ENCODE measurements at regions not wholly inside any gene's neighbourhood (a gene's known extent, or its start where the extent isn't known, plus 50 kb on each side); places are given as distances from the start of the nearest gene placed in this dataset.

- Histone ChIP-seq H2AFZ (ENCODE audit: low read length) (no peak overlapping the region), H3K27me3 (ENCODE audit: insufficient read depth, low read length) (no peaks in the 10 kb centered on the region), H3K4me3 (ENCODE audit: low read depth, low read length, poor library complexity, severe bottlenecking) (no peak overlapping the region), H3K9me3 (ENCODE audit: low read length) (no peaks in the 10 kb centered on the region), H4K20me1 (ENCODE audit: insufficient read depth, low read length) (no peaks in the 10 kb centered on the region), H3K27ac (ENCODE audit: low read depth, low read length, poor library complexity, severe bottlenecking) (no peak overlapping the region), H3K4me1 (ENCODE audit: insufficient read depth, low read length, severe bottlenecking) (no peaks in the 10 kb centered on the region), H3F3A (ENCODE audit: insufficient read depth, low read length) (no peaks in the 10 kb centered on the region), H3K4me2 (ENCODE audit: low read length) (no peak overlapping the region), H3K36me3 (ENCODE audit: insufficient read depth, low read length) (no peaks in the 10 kb centered on the region), H3K79me2 (ENCODE audit: insufficient read depth, low read length) (no peaks in the 10 kb centered on the region), H3K9ac (ENCODE audit: low read length) (no peak overlapping the region), H3K9me2 (ENCODE audit: low read depth, low read length) (no peaks in the 10 kb centered on the region)
- no peak for TF ChIP-seq EZH2 (IDR thresholded peaks at IDR 0.05; ENCODE audit: borderline replicate concordance, low read length)
- no peak for TF ChIP-seq CTCF (IDR thresholded peaks at IDR 0.05; ENCODE audit: low read length)
These were observed 261.7 kb downstream of the ANKRD50 start for GRCh38 chr4:124450851-124451250.

GRCh38 chr4:124454772-124455270, 257.7 kb downstream of the ANKRD50 start:
- H3K27me3 ChIP-seq (ENCODE audit: insufficient read depth, low read length) = no peaks in the 10 kb centered on the region
- H3K4me1 ChIP-seq (ENCODE audit: insufficient read depth, low read length, severe bottlenecking) = no peaks in the 10 kb centered on the region
- no peaks in the 10 kb centered on the region for H3K36me3 ChIP-seq (ENCODE audit: insufficient read depth, low read length)
- TF ChIP-seq CTCF (IDR thresholded peaks at IDR 0.05; ENCODE audit: low read length) = no peak
- no peak for TF ChIP-seq EZH2 (IDR thresholded peaks at IDR 0.05; ENCODE audit: borderline replicate concordance, low read length)
- no peaks in the 10 kb centered on the region for H3F3A ChIP-seq (ENCODE audit: insufficient read depth, low read length)
- no peak overlapping the region for H3K4me3 ChIP-seq (ENCODE audit: low read depth, low read length, poor library complexity, severe bottlenecking)
- no peak overlapping the region for H2AFZ ChIP-seq (ENCODE audit: low read length)
- no peaks in the 10 kb centered on the region for H3K79me2 ChIP-seq (ENCODE audit: insufficient read depth, low read length)
- H3K9me2 ChIP-seq (ENCODE audit: low read depth, low read length) = no peaks in the 10 kb centered on the region
- H3K9ac ChIP-seq (ENCODE audit: low read length) = no peak overlapping the region
- no peak overlapping the region for H3K4me2 ChIP-seq (ENCODE audit: low read length)
- H4K20me1 ChIP-seq (ENCODE audit: insufficient read depth, low read length) = no peaks in the 10 kb centered on the region
- H3K9me3 ChIP-seq (ENCODE audit: low read length) = no peaks in the 10 kb centered on the region
- no peak overlapping the region for H3K27ac ChIP-seq (ENCODE audit: low read depth, low read length, poor library complexity, severe bottlenecking)

GRCh38 chr4:124455671-124456070, 256.9 kb downstream of the ANKRD50 start:
- H3K4me2 ChIP-seq (ENCODE audit: low read length) = no peak overlapping the region
- no peaks in the 10 kb centered on the region for H3K27me3 ChIP-seq (ENCODE audit: insufficient read depth, low read length)
- H3K9me2 ChIP-seq (ENCODE audit: low read depth, low read length) = no peaks in the 10 kb centered on the region
- no peaks in the 10 kb centered on the region for H3K4me1 ChIP-seq (ENCODE audit: insufficient read depth, low read length, severe bottlenecking)
- TF ChIP-seq EZH2 (IDR thresholded peaks at IDR 0.05; ENCODE audit: borderline replicate concordance, low read length) (no peak), CTCF (IDR thresholded peaks at IDR 0.05; ENCODE audit: low read length) (no peak)
- H3K36me3 ChIP-seq (ENCODE audit: insufficient read depth, low read length) = no peaks in the 10 kb centered on the region
- H3F3A ChIP-seq (ENCODE audit: insufficient read depth, low read length) = no peaks in the 10 kb centered on the region
- no peak overlapping the region for H3K4me3 ChIP-seq (ENCODE audit: low read depth, low read length, poor library complexity, severe bottlenecking)
- no peaks in the 10 kb centered on the region for H4K20me1 ChIP-seq (ENCODE audit: insufficient read depth, low read length)
- H3K9me3 ChIP-seq (ENCODE audit: low read length) = no peaks in the 10 kb centered on the region
- H3K9ac ChIP-seq (ENCODE audit: low read length) = no peak overlapping the region
- no peak overlapping the region for H3K27ac ChIP-seq (ENCODE audit: low read depth, low read length, poor library complexity, severe bottlenecking)
- no peaks in the 10 kb centered on the region for H3K79me2 ChIP-seq (ENCODE audit: insufficient read depth, low read length)
- H2AFZ ChIP-seq (ENCODE audit: low read length) = no peak overlapping the region
